GM10248 (cell line): ENCODE measurements at regions not wholly inside any gene's neighbourhood (a gene's known extent, or its start where the extent isn't known, plus 50 kb on each side); places are given as distances from the start of the nearest gene placed in this dataset.

ENCODE experiments used
- CTCF ChIA-PET: fragments of 300-600 bp; sonication (Branson Sonifier 250); formaldehyde crosslinking; extraction: SDS; loops from one replicate; lab custom pipeline; 2021; ENCODE audit warnings: antibody characterized with exemption; lab: Yijun Ruan, JAX
- POLR2A ChIA-PET: fragments of 350-650 bp; sonication (Branson Sonifier 250); formaldehyde crosslinking; extraction: SDS; loops from one replicate; lab custom pipeline; 2020; ENCODE audit warnings: antibody characterized with exemption; lab: Yijun Ruan, JAX
- DNase-seq: peaks from one replicate; pipeline ENCODE4 v3.0.0; 2012; ENCODE audit errors: extremely low spot score
- TF ChIP-seq, protein P1 (sequence below): IDR thresholded peaks from 2 replicates; pipeline ENCODE4 v1.5.1; 2012; ENCODE audit warnings: mild to moderate bottlenecking, low read depth; ENCODE audit errors: extremely low read depth, missing control alignments, control extremely low read depth

DNA sequence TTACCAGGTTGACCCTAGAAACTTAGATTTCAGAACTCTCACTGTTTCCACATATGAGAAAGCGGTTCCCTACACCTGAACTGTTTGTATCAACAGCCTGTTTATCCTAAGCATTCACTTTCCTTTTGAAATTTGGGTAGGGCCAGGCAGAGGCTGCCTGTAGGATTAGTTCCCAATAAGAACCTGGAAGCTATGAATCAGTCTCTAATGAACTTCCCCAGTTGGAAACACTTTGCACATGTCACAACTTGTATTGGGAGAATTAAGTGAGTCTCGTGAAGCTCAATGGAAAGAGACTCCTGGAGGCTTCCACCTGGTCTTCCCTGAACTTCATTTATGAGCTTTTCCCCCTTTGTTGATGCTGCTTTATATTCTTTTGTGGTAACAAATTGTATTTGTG lies 486.6 kb upstream of the HS6ST1 start:
- POLR2A ChIA-PET, result no interaction called here
- DNase-seq, result no peak
- TF ChIP-seq, protein P1, sequence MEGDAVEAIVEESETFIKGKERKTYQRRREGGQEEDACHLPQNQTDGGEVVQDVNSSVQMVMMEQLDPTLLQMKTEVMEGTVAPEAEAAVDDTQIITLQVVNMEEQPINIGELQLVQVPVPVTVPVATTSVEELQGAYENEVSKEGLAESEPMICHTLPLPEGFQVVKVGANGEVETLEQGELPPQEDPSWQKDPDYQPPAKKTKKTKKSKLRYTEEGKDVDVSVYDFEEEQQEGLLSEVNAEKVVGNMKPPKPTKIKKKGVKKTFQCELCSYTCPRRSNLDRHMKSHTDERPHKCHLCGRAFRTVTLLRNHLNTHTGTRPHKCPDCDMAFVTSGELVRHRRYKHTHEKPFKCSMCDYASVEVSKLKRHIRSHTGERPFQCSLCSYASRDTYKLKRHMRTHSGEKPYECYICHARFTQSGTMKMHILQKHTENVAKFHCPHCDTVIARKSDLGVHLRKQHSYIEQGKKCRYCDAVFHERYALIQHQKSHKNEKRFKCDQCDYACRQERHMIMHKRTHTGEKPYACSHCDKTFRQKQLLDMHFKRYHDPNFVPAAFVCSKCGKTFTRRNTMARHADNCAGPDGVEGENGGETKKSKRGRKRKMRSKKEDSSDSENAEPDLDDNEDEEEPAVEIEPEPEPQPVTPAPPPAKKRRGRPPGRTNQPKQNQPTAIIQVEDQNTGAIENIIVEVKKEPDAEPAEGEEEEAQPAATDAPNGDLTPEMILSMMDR, result no peak
- CTCF ChIA-PET, result no interaction called here

DNA sequence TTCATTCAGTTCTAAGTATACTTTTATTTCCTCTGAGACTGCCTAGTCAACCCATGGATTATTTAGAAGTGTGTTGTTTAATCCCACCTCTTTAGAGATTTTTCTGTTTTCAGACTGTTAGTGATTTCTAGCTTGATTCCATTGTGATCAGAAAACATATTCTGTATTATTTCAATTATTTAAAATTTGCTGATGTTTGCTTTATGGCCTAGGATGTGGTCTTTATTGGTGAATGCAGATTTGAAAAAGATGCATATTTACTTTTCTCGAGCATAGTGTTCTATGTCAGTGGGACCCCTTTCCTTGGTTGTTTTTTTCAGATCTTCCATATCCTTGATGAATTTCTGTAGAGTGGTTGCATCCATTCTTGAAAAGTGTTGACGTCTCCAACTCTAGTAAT lies 487.2 kb upstream of the HS6ST1 start:
- CTCF ChIA-PET, result no interaction called here
- POLR2A ChIA-PET, result no interaction called here
- no peak for DNase-seq
- TF ChIP-seq, protein P1, result no peak

DNA sequence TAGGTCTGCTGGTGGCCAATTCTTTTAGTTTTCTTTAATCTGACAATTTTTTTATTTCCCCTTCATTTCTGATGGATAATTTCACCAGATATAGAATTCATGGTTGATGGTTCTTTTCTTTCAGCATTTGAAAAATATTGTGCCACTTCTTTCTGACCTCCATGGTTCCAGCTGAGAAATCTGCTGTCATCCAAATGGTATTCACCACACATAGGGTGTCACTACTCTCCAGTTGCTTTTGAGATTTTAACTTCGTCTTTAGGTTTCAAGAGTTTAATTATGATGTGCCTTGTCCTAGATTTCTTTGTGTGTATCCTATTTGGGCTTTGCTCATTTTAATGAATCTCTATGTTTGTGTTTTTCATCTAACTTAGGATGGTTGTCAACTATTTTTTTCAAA lies 488.6 kb upstream of the HS6ST1 start:
- TF ChIP-seq, protein P1, result no peak
- no peak for DNase-seq
- ChIA-PET CTCF (no interaction called here), POLR2A (no interaction called here)

DNA sequence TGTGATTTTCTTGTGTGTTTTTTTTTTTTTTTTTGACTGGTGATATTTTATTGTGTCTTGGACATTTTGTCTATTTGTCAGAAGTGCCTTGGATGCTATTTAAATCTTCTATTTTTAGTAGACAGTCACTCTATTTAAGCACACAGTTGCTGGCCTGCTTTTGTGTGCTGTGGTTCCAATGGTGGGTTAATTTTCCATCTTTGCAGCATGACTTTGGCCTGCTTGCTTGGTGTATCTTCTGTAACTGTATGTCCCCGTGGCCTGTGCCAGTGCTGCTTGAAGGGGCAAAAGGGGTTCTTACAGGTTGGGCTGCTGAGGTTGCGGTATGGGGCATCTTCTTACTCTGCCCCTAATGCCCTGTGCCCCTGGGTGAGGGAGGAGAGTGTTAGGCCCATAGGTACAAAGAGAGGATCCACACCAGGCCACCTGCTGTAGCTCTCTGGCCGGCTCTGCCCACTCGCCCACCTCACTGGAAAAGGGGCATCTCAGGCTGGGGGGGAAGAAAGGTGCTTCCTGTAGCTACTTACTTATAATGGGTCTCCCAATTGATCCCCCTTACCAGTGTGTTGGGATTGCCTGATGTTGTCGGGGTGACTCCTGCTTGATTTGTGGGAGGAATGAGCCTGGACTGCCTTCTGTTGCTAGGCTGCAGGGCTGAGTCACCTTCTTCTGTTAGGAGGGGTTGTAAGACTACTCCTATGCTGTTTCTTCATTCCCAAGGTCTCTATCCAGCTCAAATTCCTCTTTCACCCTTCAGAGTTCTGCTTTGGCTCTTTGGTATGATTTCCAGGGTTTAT lies 490.0 kb upstream of the HS6ST1 start:
- TF ChIP-seq, protein P1, result no peak
- POLR2A ChIA-PET, result no interaction called here
- CTCF ChIA-PET, result no interaction called here
- no peak for DNase-seq

DNA sequence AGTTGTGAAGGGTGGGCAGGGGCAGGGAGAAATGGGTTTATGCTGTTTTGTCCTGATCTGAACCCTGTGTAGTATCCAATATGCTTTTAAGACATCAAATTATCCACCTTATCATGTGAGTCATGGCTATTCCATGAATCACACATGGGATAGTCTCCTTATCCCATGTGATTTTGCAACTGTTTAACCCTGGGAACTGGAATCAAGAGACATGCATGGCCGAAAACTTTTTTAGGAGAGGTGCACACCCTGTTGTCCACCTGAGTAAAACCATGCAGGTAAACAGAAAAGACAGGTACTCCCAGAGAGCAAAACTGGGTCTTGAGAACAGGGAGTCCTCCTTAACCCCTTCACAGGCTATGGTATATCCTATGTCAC lies 490.6 kb upstream of the HS6ST1 start:
- TF ChIP-seq, protein P1, result no peak
- no peak for DNase-seq
- ChIA-PET POLR2A (no interaction called here), CTCF (no interaction called here)

DNA sequence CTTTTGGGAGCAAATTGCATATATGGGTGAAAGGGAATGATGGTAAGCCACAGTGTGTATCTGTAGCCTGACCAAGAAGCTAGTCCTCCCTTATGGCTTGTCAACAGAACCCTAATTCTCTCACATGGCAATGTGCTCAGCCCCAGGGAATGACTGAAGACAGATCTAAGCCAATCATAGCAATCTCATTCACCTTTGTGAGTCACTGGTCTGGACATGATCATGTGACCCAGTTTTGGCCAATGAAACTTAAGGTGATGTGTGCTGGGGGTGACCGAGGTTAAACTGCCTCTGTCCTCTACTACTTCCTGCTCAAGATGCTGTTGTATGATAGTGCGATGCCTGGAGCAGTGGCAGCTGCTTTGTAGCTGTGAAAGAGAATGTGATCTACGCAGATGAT lies 491.2 kb upstream of the HS6ST1 start:
- ChIA-PET POLR2A (no interaction called here), CTCF (no interaction called here)
- TF ChIP-seq, protein P1, result no peak
- no peak for DNase-seq
